ENCODE measurements at regions not wholly inside any gene's neighbourhood (a gene's known extent, or its start where the extent isn't known, plus 50 kb on each side); places are given as distances from the start of the nearest gene placed in this dataset.

DNA sequence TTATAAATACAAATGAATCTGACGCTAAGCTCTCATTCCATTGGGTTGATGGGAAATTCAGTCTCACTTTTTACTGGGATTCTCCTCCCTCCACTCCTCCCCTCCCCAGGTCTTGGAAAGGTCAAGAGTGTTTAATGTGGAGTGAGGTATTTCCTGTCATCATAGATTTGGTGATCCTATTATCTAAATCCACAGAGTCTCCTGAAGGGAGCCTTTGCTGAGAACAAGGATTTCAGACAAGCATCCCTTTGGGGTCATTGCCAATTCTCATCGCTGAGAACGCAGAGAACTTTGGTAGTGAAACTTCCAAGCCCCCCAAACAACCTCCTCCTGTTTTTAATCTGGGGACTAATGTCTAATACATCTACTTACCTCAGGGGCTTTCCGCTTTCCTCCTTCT, 297.9 kb downstream of the OTOL1 start:
- TF ChIP-seq, protein P1, sequence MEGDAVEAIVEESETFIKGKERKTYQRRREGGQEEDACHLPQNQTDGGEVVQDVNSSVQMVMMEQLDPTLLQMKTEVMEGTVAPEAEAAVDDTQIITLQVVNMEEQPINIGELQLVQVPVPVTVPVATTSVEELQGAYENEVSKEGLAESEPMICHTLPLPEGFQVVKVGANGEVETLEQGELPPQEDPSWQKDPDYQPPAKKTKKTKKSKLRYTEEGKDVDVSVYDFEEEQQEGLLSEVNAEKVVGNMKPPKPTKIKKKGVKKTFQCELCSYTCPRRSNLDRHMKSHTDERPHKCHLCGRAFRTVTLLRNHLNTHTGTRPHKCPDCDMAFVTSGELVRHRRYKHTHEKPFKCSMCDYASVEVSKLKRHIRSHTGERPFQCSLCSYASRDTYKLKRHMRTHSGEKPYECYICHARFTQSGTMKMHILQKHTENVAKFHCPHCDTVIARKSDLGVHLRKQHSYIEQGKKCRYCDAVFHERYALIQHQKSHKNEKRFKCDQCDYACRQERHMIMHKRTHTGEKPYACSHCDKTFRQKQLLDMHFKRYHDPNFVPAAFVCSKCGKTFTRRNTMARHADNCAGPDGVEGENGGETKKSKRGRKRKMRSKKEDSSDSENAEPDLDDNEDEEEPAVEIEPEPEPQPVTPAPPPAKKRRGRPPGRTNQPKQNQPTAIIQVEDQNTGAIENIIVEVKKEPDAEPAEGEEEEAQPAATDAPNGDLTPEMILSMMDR (IDR thresholded peaks at IDR 0.05), result no peak
- TF ChIP-seq EP300 (IDR thresholded peaks at IDR 0.05), result no peak

Data from gastroesophageal sphincter (tissue), 3 donors.